IMR-90 (cell line): ENCODE measurements at regions not wholly inside any gene's neighbourhood (a gene's known extent, or its start where the extent isn't known, plus 50 kb on each side); places are given as distances from the start of the nearest gene placed in this dataset.

Experiments used
- ATAC-seq: fragments of 200-7000 bp; cut with Tn5 transposase; 2 replicates; pipeline ENCODE4 v1.9.1; 2020; ENCODE audit warnings: low read depth, mild to moderate bottlenecking, moderate library complexity
- BruUV-seq: library from RNA; stranded (reverse); fragments of 400-500 nt; replicated peaks from 2 replicates; lab custom pipeline; 2021; lab: Mats Ljungman, UMichigan
- CTCF ChIA-PET: fragments of 300-600 bp; formaldehyde crosslinking; extraction: SDS; loops from one replicate; lab custom pipeline; 2021; ENCODE audit warnings: antibody characterized with exemption; lab: Yijun Ruan, JAX
- POLR2A ChIA-PET: fragments of 300-600 bp; sonication (Branson Sonifier 250); formaldehyde crosslinking; loops from one replicate; lab custom pipeline; 2022; ENCODE audit warnings: antibody characterized with exemption; ENCODE audit not compliant: unreplicated experiment; lab: Charles Lee
- DNase-seq: peaks from one replicate; pipeline ENCODE4 v3.0.0; 2013
- H2AFZ ChIP-seq: replicated peaks from 2 replicates; pipeline ENCODE3; 2013; ENCODE audit warnings: low read length, mild to moderate bottlenecking; ENCODE audit not compliant: poor library complexity
- H2AK5ac ChIP-seq: 2 replicates; pipeline ENCODE4 v1.6.1; 2013; ENCODE audit warnings: low read depth, low read length, inconsistent platforms
- H2AK9ac ChIP-seq: replicated peaks from 2 replicates; pipeline ENCODE3; 2013; ENCODE audit warnings: mild to moderate bottlenecking, low read depth, low read length, moderate library complexity; ENCODE audit not compliant: poor library complexity
- H2BK120ac ChIP-seq: 2 replicates; pipeline ENCODE4 v1.6.1; 2013; ENCODE audit warnings: low read depth, low read length, inconsistent platforms
- H2BK15ac ChIP-seq: 3 replicates; pipeline ENCODE4 v1.6.1; 2013; ENCODE audit warnings: low read depth, low read length, inconsistent platforms
- H2BK20ac ChIP-seq: 2 replicates; pipeline ENCODE4 v1.6.1; 2013; ENCODE audit warnings: low read depth, mild to moderate bottlenecking, inconsistent platforms, low read length, moderate library complexity
- H2BK5ac ChIP-seq: 2 replicates; pipeline ENCODE4 v1.6.1; 2013; ENCODE audit warnings: mild to moderate bottlenecking, low read depth, low read length, inconsistent platforms; ENCODE audit not compliant: poor library complexity, severe bottlenecking
- H3K14ac ChIP-seq: replicated peaks from 2 replicates; pipeline ENCODE4 v1.6.1; 2013; ENCODE audit warnings: low read depth, low read length, inconsistent platforms
- H3K18ac ChIP-seq: 2 replicates; pipeline ENCODE4 v1.6.1; 2013; ENCODE audit warnings: low read depth, low read length, control low read depth
- H3K23ac ChIP-seq: 2 replicates; pipeline ENCODE4 v1.6.1; 2013; ENCODE audit warnings: low read depth, low read length, inconsistent platforms
- H3K27ac ChIP-seq: 2 replicates; pipeline ENCODE4 v1.5.1; 2013; ENCODE audit warnings: mild to moderate bottlenecking, control low read depth, low read length; ENCODE audit not compliant: insufficient read depth
- H3K27me3 ChIP-seq: 2 replicates; pipeline ENCODE4 v1.6.1; 2013; ENCODE audit warnings: low read length; ENCODE audit not compliant: control insufficient read depth, insufficient read depth
- H3K36me3 ChIP-seq: 2 replicates; pipeline ENCODE4 v1.6.1; 2013; ENCODE audit warnings: low read length, mixed read lengths; ENCODE audit not compliant: control insufficient read depth, insufficient read depth
- H3K4ac ChIP-seq: 2 replicates; pipeline ENCODE4 v1.6.1; 2013; ENCODE audit warnings: low read depth, low read length, inconsistent platforms
- H3K4me1 ChIP-seq: 2 replicates; pipeline ENCODE4 v1.6.1; 2013; ENCODE audit warnings: low read length, mixed read lengths; ENCODE audit not compliant: control insufficient read depth, insufficient read depth
- H3K4me2 ChIP-seq: 2 replicates; pipeline ENCODE4 v1.6.1; 2013; ENCODE audit warnings: low read depth, mild to moderate bottlenecking, control low read depth, low read length, moderate library complexity
- H3K4me3 ChIP-seq: 2 replicates; pipeline ENCODE4 v1.5.1; 2013; ENCODE audit warnings: low read depth, mild to moderate bottlenecking, control low read depth, low read length, moderate library complexity; ENCODE audit not compliant: insufficient read depth
- H3K56ac ChIP-seq: 2 replicates; pipeline ENCODE4 v1.6.1; 2013; ENCODE audit warnings: low read length, inconsistent platforms; ENCODE audit not compliant: insufficient read depth; ENCODE audit errors: extremely low read depth
- H3K79me1 ChIP-seq, 2 experiments: 2 replicates each; pipeline ENCODE4 v1.6.1; 2013; ENCODE audit warnings: low read length in 2 of 2, inconsistent platforms in 1 of 2, low read depth in 1 of 2
- H3K9ac ChIP-seq: 2 replicates; pipeline ENCODE4 v1.6.1; 2013; ENCODE audit warnings: low read depth, low read length, control low read depth
- H3K9me1 ChIP-seq: 2 replicates; pipeline ENCODE4 v1.6.1; 2013; ENCODE audit warnings: low read length, inconsistent platforms; ENCODE audit not compliant: insufficient read depth
- H3K9me3 ChIP-seq: 2 replicates; pipeline ENCODE4 v1.6.1; 2013; ENCODE audit warnings: low read length; ENCODE audit not compliant: control insufficient read depth, insufficient read depth
- H4K20me1 ChIP-seq: 2 replicates; pipeline ENCODE4 v1.6.1; 2013; ENCODE audit warnings: low read length, inconsistent platforms; ENCODE audit not compliant: insufficient read depth
- H4K5ac ChIP-seq: 2 replicates; pipeline ENCODE4 v1.6.1; 2013; ENCODE audit warnings: mild to moderate bottlenecking, low read depth, low read length, control low read depth
- H4K8ac ChIP-seq, 2 experiments: 2 replicates each; pipeline ENCODE4 v1.6.1; 2013; ENCODE audit warnings: low read depth in 2 of 2, low read length in 2 of 2, control low read depth in 1 of 2, inconsistent platforms in 1 of 2
- H4K91ac ChIP-seq: 2 replicates; pipeline ENCODE4 v1.6.1; 2013; ENCODE audit warnings: low read depth, low read length, inconsistent platforms; ENCODE audit not compliant: insufficient read depth
- CEBPB ChIP-seq: IDR thresholded peaks from 2 replicates; pipeline ENCODE4 v1.6.1; 2012; ENCODE audit warnings: low read depth, low read length, improper control_type of control experiment
- CTCF ChIP-seq: conservative IDR thresholded peaks from 2 replicates; pipeline ENCODE4 v1.5.1; 2012; ENCODE audit warnings: mild to moderate bottlenecking, low read depth, low read length, improper control_type of control experiment
- FOS ChIP-seq: fragments of 150-350 bp; IDR thresholded peaks from 2 replicates; pipeline ENCODE4 v1.6.1; 2016; ENCODE audit warnings: low read depth, low read length
- MXI1 ChIP-seq: IDR thresholded peaks from 2 replicates; pipeline ENCODE4 v1.6.1; 2012; ENCODE audit warnings: low read depth, mild to moderate bottlenecking, low read length, moderate library complexity, borderline replicate concordance
- NFE2L2 ChIP-seq: fragments of 150-350 bp; IDR thresholded peaks from 2 replicates; pipeline ENCODE4 v1.6.1; 2016; ENCODE audit warnings: low read depth, mild to moderate bottlenecking, low read length
- RFX5 ChIP-seq: IDR thresholded peaks from 2 replicates; pipeline ENCODE4 v1.8.0; 2012; ENCODE audit warnings: low read depth, mild to moderate bottlenecking, low read length, moderate library complexity
- SMC3 ChIP-seq: fragments of 150-350 bp; IDR thresholded peaks from 2 replicates; pipeline ENCODE4 v1.6.1; 2016; ENCODE audit warnings: low read depth, mild to moderate bottlenecking, antibody characterized with exemption, low read length, moderate library complexity
- dilution Hi-C: fragments of 300-500 bp; cut with HindIII; formaldehyde crosslinking; loops from one replicate; pipeline ENCODE4 v1.14.3; 2018; ENCODE audit warnings: low sequenced_read_pairs; ENCODE audit not compliant: unreplicated experiment
- in situ Hi-C: fragments of 300-500 bp; cut with MboI; formaldehyde crosslinking; loops from 3 replicates; pipeline ENCODE4 v1.14.3; 2019; ENCODE audit warnings: low sequenced_read_pairs, inconsistent platforms, mixed read lengths
- intact Hi-C: fragments of 100-400 bp; cut with micrococcal nuclease; formaldehyde crosslinking; loops from 2 replicates; pipeline ENCODE4 v1.10.0; 2022

DNA sequence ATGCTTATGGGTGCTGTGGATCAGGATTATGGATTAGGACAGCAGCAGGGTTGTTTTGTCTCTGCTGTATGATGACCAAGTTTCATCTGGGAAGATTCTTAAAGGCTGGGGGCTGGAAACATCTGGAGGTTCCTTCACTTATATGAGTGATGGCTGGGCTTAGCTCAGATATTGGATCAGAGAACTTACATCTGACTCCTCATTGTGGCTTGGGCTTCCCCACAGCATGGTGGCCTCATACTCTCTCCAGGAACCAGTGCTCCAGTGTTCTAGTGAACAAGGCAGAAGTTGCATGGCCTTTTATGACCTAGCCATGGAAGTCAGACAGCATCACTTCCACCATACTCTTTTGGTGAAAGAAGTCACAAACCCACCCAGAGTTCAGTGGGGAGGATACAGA, 336.1 kb upstream of the TBX3 start:
- DNase-seq, result no peak
- Histone ChIP-seq H4K5ac (no peak overlapping the region), H3K27me3 (peaks cover 4% of the 10 kb centered on the region), H4K8ac (no peak overlapping the region), H3K23ac (no peak overlapping the region), H3K36me3 (no peaks in the 10 kb centered on the region), H2AK5ac (no peak overlapping the region), H3K18ac (no peak overlapping the region), H3K4ac (no peak overlapping the region), H2BK5ac (no peak overlapping the region), H3K4me3 (no peak overlapping the region), H2BK20ac (no peak overlapping the region), H3K9me1 (no peaks in the 10 kb centered on the region), H2BK120ac (no peak overlapping the region), H2AK9ac (no peak overlapping the region), H4K91ac (no peak overlapping the region), H3K27ac (no peak overlapping the region), H3K56ac (no peak overlapping the region), H3K4me2 (no peak overlapping the region), H3K79me1 (no peaks in the 10 kb centered on the region), H3K9me3 (peaks cover 5% of the 10 kb centered on the region), H4K20me1 (no peaks in the 10 kb centered on the region), H3K9ac (no peak overlapping the region), H2AFZ (no peak overlapping the region), H2BK15ac (no peak overlapping the region), H3K14ac (no peak overlapping the region), H3K4me1 (peaks cover 4% of the 10 kb centered on the region)
- TF ChIP-seq MXI1 (no peak), CEBPB (no peak), FOS (no peak), CTCF (no peak), NFE2L2 (no peak), SMC3 (no peak), RFX5 (no peak)
- CTCF ChIA-PET, result no interaction called here
- dilution Hi-C loops (no loop called here), intact Hi-C loops (no loop called here), in situ Hi-C loops (no loop called here)
- no peak for ATAC-seq
- POLR2A ChIA-PET, result no interaction called here
- BruUV-seq, result no TSS peak
